BLaER1 (cell line): ENCODE measurements at regions not wholly inside any gene's neighbourhood (a gene's known extent, or its start where the extent isn't known, plus 50 kb on each side); places are given as distances from the start of the nearest gene placed in this dataset.
A peak's percentile ranks its signal among the peaks of the same experiment; 100 is the strongest.

Experiments
- H3K27ac ChIP-seq: shearing (Covaris generic); formaldehyde crosslinking; 2 replicates; pipeline ENCODE4 v1.8.1; 2022
- H3K27me3 ChIP-seq: shearing (Covaris generic); formaldehyde crosslinking; 2 replicates; pipeline ENCODE4 v1.8.1; 2022
- H3K36me3 ChIP-seq: shearing (Covaris generic); formaldehyde crosslinking; 2 replicates; pipeline ENCODE4 v1.8.1; 2022
- H3K4me1 ChIP-seq: shearing (Covaris generic); formaldehyde crosslinking; 2 replicates; pipeline ENCODE4 v1.8.1; 2022
- H3K4me2 ChIP-seq: shearing (Covaris generic); formaldehyde crosslinking; 2 replicates; pipeline ENCODE4 v1.8.1; 2022
- H3K4me3 ChIP-seq: shearing (Covaris generic); formaldehyde crosslinking; 2 replicates; pipeline ENCODE4 v1.8.1; 2022
- H3K9ac ChIP-seq: shearing (Covaris generic); formaldehyde crosslinking; 2 replicates; pipeline ENCODE4 v1.8.1; 2022
- H3K9me3 ChIP-seq: shearing (Covaris generic); formaldehyde crosslinking; 2 replicates; pipeline ENCODE4 v1.8.1; 2022
- H4K20me1 ChIP-seq: shearing (Covaris generic); formaldehyde crosslinking; 2 replicates; pipeline ENCODE4 v1.8.1; 2022
- Cebpa-rat ChIP-seq: shearing (Covaris generic); IDR thresholded peaks from 2 replicates; pipeline ENCODE4 v1.8.1; 2022

- Histone ChIP-seq H3K4me2 (no peak overlapping the region), H3K27me3 (peaks cover 81% of the 10 kb centered on the region), H3K9ac (no peak overlapping the region), H3K4me1 (no peaks in the 10 kb centered on the region), H3K4me3 (no peak overlapping the region), H4K20me1 (no peaks in the 10 kb centered on the region), H3K27ac (no peak overlapping the region), H3K9me3 (peaks cover 7% of the 10 kb centered on the region), H3K36me3 (no peaks in the 10 kb centered on the region)
- no peak for TF ChIP-seq Cebpa-rat
These were observed 131.7 kb downstream of the CLCN4 start for GRCh38 chrX:10288373-10288975.

GRCh38 chrX:10296576-10296975 lies 139.8 kb downstream of the CLCN4 start:
- no peaks in the 10 kb centered on the region for H3K36me3 ChIP-seq

DNA sequence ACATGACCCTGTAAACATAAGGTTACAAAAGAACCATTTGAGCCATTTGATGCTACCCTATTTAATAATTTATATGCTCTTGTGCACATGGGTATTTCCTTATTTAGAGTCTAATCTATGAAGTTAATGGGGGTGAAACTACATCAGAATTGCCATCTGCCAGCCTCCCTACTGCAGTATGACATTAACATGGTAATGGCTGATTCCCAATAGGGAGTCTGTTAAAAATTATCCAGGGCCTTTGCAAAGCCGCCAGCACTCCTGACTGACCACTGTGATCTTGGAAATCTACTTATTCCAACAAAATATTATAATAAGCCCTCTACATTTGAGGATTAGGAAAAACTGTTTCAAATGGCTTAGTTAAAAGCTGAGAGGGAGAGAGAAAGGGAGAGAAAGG lies 153.7 kb downstream of the CLCN4 start:
- H3K4me3 ChIP-seq, result no peak overlapping the region
- H3K4me1 ChIP-seq, result peaks cover 21% of the 10 kb centered on the region
- no peaks in the 10 kb centered on the region for H4K20me1 ChIP-seq
- H3K27ac ChIP-seq, result no peak overlapping the region
- peaks cover 80% of the 10 kb centered on the region for H3K27me3 ChIP-seq
- no peak overlapping the region for H3K9ac ChIP-seq
- H3K36me3 ChIP-seq, result no peaks in the 10 kb centered on the region
- H3K4me2 ChIP-seq, result no peak overlapping the region
- H3K9me3 ChIP-seq, result peaks cover 10% of the 10 kb centered on the region
- TF ChIP-seq Cebpa-rat, result no peak

More at GRCh38 chrX:10296576-10296975, 139.8 kb downstream of the CLCN4 start:
- no peak overlapping the region for H3K9ac ChIP-seq
- H3K27me3 ChIP-seq, result peaks cover 63% of the 10 kb centered on the region
- H3K9me3 ChIP-seq, result peaks cover 16% of the 10 kb centered on the region
- TF ChIP-seq Cebpa-rat, result no peak
- peaks cover 10% of the 10 kb centered on the region for H3K4me1 ChIP-seq
- no peak overlapping the region for H3K4me3 ChIP-seq
- no peak overlapping the region for H3K27ac ChIP-seq
- H3K4me2 ChIP-seq, result no peak overlapping the region
- no peaks in the 10 kb centered on the region for H4K20me1 ChIP-seq

GRCh38 chrX:10314530-10315104 lies 157.8 kb downstream of the CLCN4 start:
- H3K36me3 ChIP-seq, result no peaks in the 10 kb centered on the region
- H3K4me3 ChIP-seq, result no peak overlapping the region
- H3K27me3 ChIP-seq, result peaks cover 86% of the 10 kb centered on the region
- no peak for TF ChIP-seq Cebpa-rat
- H4K20me1 ChIP-seq, result no peaks in the 10 kb centered on the region
- H3K9me3 ChIP-seq, result peaks cover 7% of the 10 kb centered on the region
- no peak overlapping the region for H3K4me2 ChIP-seq
- no peak overlapping the region for H3K9ac ChIP-seq
- H3K27ac ChIP-seq, result no peak overlapping the region
- no peaks in the 10 kb centered on the region for H3K4me1 ChIP-seq

- Histone ChIP-seq H3K27me3 (peaks cover 90% of the 10 kb centered on the region), H3K4me2 (no peak overlapping the region), H3K36me3 (no peaks in the 10 kb centered on the region), H3K4me3 (no peak overlapping the region), H4K20me1 (0 out of 2 replicates have a peak, but pooled peaks cover 5% of the 10 kb centered on the region), H3K4me1 (peaks cover 13% of the 10 kb centered on the region), H3K9ac (no peak overlapping the region), H3K9me3 (no peaks in the 10 kb centered on the region), H3K27ac (no peak overlapping the region)
- no peak for TF ChIP-seq Cebpa-rat
These were observed 168.8 kb downstream of the CLCN4 start for GRCh38 chrX:10325611-10326010.

DNA sequence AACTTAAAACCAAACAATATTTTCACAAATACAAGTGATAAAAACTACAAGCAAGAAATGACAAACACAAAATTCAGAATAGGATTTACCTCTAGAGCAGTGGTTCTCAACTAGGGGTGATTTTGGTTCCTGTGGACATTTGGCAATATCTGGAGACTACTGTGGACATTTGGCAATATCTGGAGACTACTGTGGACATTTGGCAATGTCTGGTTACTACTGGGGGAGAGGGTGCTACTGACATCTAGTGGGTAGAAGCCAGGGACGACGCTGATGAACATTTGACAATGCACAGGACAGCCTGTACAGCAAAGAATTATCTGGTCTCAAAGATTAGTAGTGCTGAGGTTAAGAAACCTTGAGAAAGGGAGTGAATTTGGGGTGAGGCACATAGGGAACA lies 169.8 kb downstream of the CLCN4 start:
- peaks cover 95% of the 10 kb centered on the region for H3K27me3 ChIP-seq
- no peak overlapping the region for H3K4me2 ChIP-seq
- H4K20me1 ChIP-seq, result 0 out of 2 replicates have a peak, but pooled peaks cover 5% of the 10 kb centered on the region
- no peaks in the 10 kb centered on the region for H3K9me3 ChIP-seq
- TF ChIP-seq Cebpa-rat, result no peak
- no peaks in the 10 kb centered on the region for H3K36me3 ChIP-seq
- no peak overlapping the region for H3K9ac ChIP-seq
- no peak overlapping the region for H3K4me3 ChIP-seq
- H3K4me1 ChIP-seq, result peaks cover 23% of the 10 kb centered on the region
- no peak overlapping the region for H3K27ac ChIP-seq

DNA sequence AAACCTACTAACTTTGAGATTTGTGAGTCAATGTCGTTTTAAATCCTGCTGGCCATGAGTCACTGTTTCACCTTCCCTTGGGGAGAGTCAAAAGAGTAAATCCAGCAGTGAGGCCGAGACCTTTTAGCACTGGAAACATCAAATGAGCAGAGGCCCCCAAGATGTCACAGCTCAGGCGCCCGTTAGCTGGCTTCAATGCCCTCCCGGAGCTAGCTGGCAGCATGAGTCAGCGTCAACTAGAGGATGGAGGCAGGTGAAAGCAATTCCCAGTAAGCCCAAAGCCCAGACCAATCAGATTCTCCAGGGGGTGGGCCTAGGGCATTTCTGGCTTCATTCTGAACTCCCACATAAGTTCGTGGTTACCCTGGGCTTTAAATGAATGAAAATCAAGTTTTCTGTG lies 170.9 kb downstream of the CLCN4 start:
- H3K4me1 ChIP-seq, result peaks cover 28% of the 10 kb centered on the region
- H3K4me3 ChIP-seq, result no peak overlapping the region
- no peaks in the 10 kb centered on the region for H3K9me3 ChIP-seq
- H3K4me2 ChIP-seq, result no peak overlapping the region
- TF ChIP-seq Cebpa-rat, result no peak
- H3K27ac ChIP-seq, result no peak overlapping the region
- H3K27me3 ChIP-seq, result peaks cover 95% of the 10 kb centered on the region
- H4K20me1 ChIP-seq, result 0 out of 2 replicates have a peak, but pooled peaks cover 5% of the 10 kb centered on the region
- H3K9ac ChIP-seq, result no peak overlapping the region
- no peaks in the 10 kb centered on the region for H3K36me3 ChIP-seq

DNA sequence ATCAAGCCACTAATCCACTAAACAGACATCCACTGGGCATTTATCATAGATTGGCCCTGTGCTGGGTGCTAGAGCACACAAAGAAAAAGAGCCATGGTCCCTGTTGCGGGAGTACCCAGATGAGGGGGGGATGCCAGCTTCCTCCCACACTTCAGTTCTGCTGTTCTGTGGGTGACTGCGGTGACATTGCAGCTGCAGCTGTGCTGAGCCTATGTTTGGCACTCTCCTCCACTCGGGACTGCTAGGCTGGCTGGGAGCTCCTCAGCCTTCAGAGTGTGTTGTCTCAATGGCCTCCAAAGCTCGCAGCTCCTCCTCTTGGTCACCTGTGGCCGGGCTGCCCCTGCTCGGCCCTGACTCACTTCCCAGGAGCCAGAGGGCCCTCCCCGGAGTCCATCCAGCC lies 173.2 kb downstream of the CLCN4 start:
- no peak overlapping the region for H3K4me3 ChIP-seq
- H3K9ac ChIP-seq, result no peak overlapping the region
- H3K27ac ChIP-seq, result no peak overlapping the region
- no peaks in the 10 kb centered on the region for H3K36me3 ChIP-seq
- peak overlapping the region; percentile 50 for H3K4me2 ChIP-seq
- TF ChIP-seq Cebpa-rat, result no peak
- H3K27me3 ChIP-seq, result peaks cover 96% of the 10 kb centered on the region
- 0 out of 2 replicates have a peak, but pooled peaks cover 5% of the 10 kb centered on the region for H4K20me1 ChIP-seq
- H3K4me1 ChIP-seq, result peaks cover 41% of the 10 kb centered on the region
- no peaks in the 10 kb centered on the region for H3K9me3 ChIP-seq

GRCh38 chrX:10341309-10341708 lies 184.5 kb downstream of the CLCN4 start:
- no peak overlapping the region for H3K9ac ChIP-seq
- peaks cover 61% of the 10 kb centered on the region for H3K27me3 ChIP-seq
- H3K4me3 ChIP-seq, result no peak overlapping the region
- H3K4me1 ChIP-seq, result no peaks in the 10 kb centered on the region
- H4K20me1 ChIP-seq, result no peaks in the 10 kb centered on the region
- H3K36me3 ChIP-seq, result no peaks in the 10 kb centered on the region
- no peak for TF ChIP-seq Cebpa-rat
- peaks cover 13% of the 10 kb centered on the region for H3K9me3 ChIP-seq
- no peak overlapping the region for H3K4me2 ChIP-seq
- no peak overlapping the region for H3K27ac ChIP-seq

DNA sequence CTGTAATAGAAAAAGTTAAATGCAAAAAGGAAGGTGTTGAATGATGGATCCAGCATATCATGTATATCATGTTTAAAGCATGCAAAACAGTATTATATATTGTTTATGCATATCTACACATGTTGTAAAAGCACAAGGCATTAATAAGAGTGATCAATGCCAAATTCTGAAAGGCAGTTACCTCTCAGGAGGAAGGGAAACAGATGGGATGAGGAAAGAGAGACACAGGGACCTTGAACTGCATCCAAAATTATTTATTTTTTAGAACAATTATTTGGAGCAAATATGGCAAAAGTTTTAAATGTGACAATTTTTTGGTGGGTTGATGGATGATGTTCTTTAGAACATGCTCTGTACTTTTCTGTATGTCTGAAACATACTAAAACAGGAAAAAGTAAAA lies 193.4 kb downstream of the CLCN4 start:
- H3K36me3 ChIP-seq, result no peaks in the 10 kb centered on the region
- no peaks in the 10 kb centered on the region for H3K4me1 ChIP-seq
- no peaks in the 10 kb centered on the region for H4K20me1 ChIP-seq
- H3K4me2 ChIP-seq, result no peak overlapping the region
- H3K27ac ChIP-seq, result no peak overlapping the region
- H3K27me3 ChIP-seq, result peaks cover 57% of the 10 kb centered on the region
- no peak overlapping the region for H3K9ac ChIP-seq
- peaks cover 39% of the 10 kb centered on the region for H3K9me3 ChIP-seq
- H3K4me3 ChIP-seq, result no peak overlapping the region
- TF ChIP-seq Cebpa-rat, result no peak
